ENCODE measurements at regions not wholly inside any gene's neighbourhood (a gene's known extent, or its start where the extent isn't known, plus 50 kb on each side); places are given as distances from the start of the nearest gene placed in this dataset.

GRCh38 chr9:38342532-38342931, 50.0 kb upstream of the ALDH1B1 start:
- intact Hi-C loops (cut with micrococcal nuclease) = no loop called here
- CTCF ChIA-PET = no interaction called here

GRCh38 chr9:38342096-38342495, 50.4 kb upstream of the ALDH1B1 start:
- ATAC-seq (no peak), DNase-seq (no peak)
- Mint-ChIP-seq H3K9me3 (no peaks in the 10 kb centered on the region), H3K4me1 (ENCODE audit: low read depth) (no peaks in the 10 kb centered on the region), H3K4me3 (no peak overlapping the region), H3K27me3 (peaks cover 6% of the 10 kb centered on the region), H3K36me3 (ENCODE audit: low read depth) (no peaks in the 10 kb centered on the region), H3K27ac (no peak overlapping the region)
- no peak for TF ChIP-seq CTCF (IDR thresholded peaks at IDR 0.05)
- intact Hi-C loops (cut with micrococcal nuclease) = no loop called here
- POLR2A ChIA-PET = no interaction called here
- CTCF ChIA-PET = no interaction called here

More at GRCh38 chr9:38342532-38342931, 50.0 kb upstream of the ALDH1B1 start:
- Mint-ChIP-seq H3K4me1 (ENCODE audit: low read depth) (no peaks in the 10 kb centered on the region), H3K9me3 (no peaks in the 10 kb centered on the region), H3K4me3 (no peak overlapping the region), H3K27me3 (peaks cover 4% of the 10 kb centered on the region), H3K36me3 (ENCODE audit: low read depth) (no peaks in the 10 kb centered on the region), H3K27ac (no peak overlapping the region)
- DNase-seq (no peak), ATAC-seq (no peak)
- no peak for TF ChIP-seq CTCF (IDR thresholded peaks at IDR 0.05)
- POLR2A ChIA-PET = no interaction called here

DNA sequence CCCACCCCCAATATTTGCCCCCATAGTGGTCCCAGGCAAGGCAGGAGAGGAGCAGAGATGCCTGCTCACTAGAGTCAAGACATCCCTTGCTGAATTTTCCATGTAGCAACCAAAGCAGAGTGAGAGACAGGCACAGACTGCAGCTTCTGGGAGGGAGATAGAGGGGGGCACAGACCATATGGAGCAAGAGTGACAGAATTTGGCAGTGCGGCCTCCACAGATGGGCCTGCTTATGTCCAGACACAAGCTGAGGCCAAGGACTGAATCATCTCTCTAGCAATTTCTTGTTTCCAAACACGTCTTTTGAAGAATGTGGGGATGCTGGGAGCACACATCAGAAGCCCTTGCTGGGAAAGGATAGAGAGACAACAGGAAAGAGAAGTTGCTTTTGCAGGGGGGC, 53.0 kb upstream of the ALDH1B1 start:
- H3K27ac Mint-ChIP-seq = no peak overlapping the region
- no peak for DNase-seq
- no peak overlapping the region for H3K4me3 Mint-ChIP-seq
- intact Hi-C loops (cut with micrococcal nuclease) = no loop called here
- H3K27me3 Mint-ChIP-seq = peaks cover 9% of the 10 kb centered on the region
- ChIA-PET CTCF (no interaction called here), POLR2A (no interaction called here)
- H3K9me3 Mint-ChIP-seq = no peaks in the 10 kb centered on the region
- H3K4me1 Mint-ChIP-seq (ENCODE audit: low read depth) = no peaks in the 10 kb centered on the region
- no peaks in the 10 kb centered on the region for H3K36me3 Mint-ChIP-seq (ENCODE audit: low read depth)
- ATAC-seq = no peak
- no peak for TF ChIP-seq CTCF (IDR thresholded peaks at IDR 0.05)

DNA sequence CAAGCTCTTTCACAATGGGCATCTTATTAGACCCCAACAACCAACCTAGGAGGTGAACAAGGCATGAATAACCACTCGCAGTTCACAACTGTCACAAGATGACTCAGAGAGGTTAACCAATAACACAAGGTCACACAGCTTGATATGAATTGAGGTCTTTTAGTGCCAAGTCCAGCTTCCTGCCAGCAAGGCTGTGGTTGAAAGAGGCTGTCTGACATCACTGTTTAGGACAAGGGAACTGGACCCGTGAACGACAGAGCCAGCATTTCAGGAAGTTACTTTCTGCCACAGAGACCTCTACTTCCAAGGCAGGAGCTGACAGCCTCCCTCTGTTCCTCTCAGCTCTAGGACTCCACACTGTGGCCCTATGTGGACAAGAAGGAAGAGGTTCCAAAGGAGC, 53.4 kb upstream of the ALDH1B1 start:
- POLR2A ChIA-PET = no interaction called here
- Mint-ChIP-seq H3K4me1 (ENCODE audit: low read depth) (no peaks in the 10 kb centered on the region), H3K9me3 (no peaks in the 10 kb centered on the region), H3K36me3 (ENCODE audit: low read depth) (no peaks in the 10 kb centered on the region), H3K27me3 (peaks cover 9% of the 10 kb centered on the region), H3K27ac (no peak overlapping the region), H3K4me3 (no peak overlapping the region)
- no peak for TF ChIP-seq CTCF (IDR thresholded peaks at IDR 0.05)
- peak; percentile 61 for ATAC-seq
- intact Hi-C loops (cut with micrococcal nuclease) = no loop called here
- CTCF ChIA-PET = interaction anchor here (0.8 kb wide), 1 partner anchor 179 kb away, joined by 3 read pairs; no protein-coding TSS in a partner anchor
- no peak for DNase-seq

GRCh38 chr9:38338342-38339018, 54.0 kb upstream of the ALDH1B1 start:
- Mint-ChIP-seq H3K27me3 (peaks cover 9% of the 10 kb centered on the region), H3K27ac (no peak overlapping the region), H3K9me3 (no peaks in the 10 kb centered on the region), H3K36me3 (ENCODE audit: low read depth) (no peaks in the 10 kb centered on the region), H3K4me1 (ENCODE audit: low read depth) (no peaks in the 10 kb centered on the region), H3K4me3 (no peak overlapping the region)
- no peak for DNase-seq
- POLR2A ChIA-PET = no interaction called here
- ATAC-seq = no peak
- CTCF ChIA-PET = interaction anchor here (0.8 to 1.5 kb wide), 2 partner anchors 179 to 425 kb away, joined by 3 read pairs; no protein-coding TSS in a partner anchor
- intact Hi-C loops (cut with micrococcal nuclease) = no loop called here
- TF ChIP-seq CTCF (IDR thresholded peaks at IDR 0.05) = no peak
